NCI-H146 treated with DMSO at 0.1 percent for 48 hours (cell line): ENCODE measurements at regions not wholly inside any gene's neighbourhood (a gene's known extent, or its start where the extent isn't known, plus 50 kb on each side); places are given as distances from the start of the nearest gene placed in this dataset.
"Not testable (repeated sequence)": the region's sequence is repeated elsewhere in the genome, so short reads cannot be mapped to it uniquely, and the experiment has no call there.

Experiments used
- DNase-seq: peaks from one replicate; lab custom pipeline; 2025; ENCODE audit not compliant: unreplicated experiment; lab: John Stamatoyannopoulos, UW

GRCh38 chr4:65007841-65008439, 598.7 kb upstream of the TECRL start:
- DNase-seq = no peak

GRCh38 chr4:64975177-64975576, 565.9 kb upstream of the TECRL start:
- DNase-seq = no peak

- DNase-seq = no peak
Measured at GRCh38 chr4:64969081-64969480, 559.8 kb upstream of the TECRL start.

- no peak for DNase-seq
Measured at GRCh38 chr4:64967286-64967685, 558.0 kb upstream of the TECRL start.

DNA sequence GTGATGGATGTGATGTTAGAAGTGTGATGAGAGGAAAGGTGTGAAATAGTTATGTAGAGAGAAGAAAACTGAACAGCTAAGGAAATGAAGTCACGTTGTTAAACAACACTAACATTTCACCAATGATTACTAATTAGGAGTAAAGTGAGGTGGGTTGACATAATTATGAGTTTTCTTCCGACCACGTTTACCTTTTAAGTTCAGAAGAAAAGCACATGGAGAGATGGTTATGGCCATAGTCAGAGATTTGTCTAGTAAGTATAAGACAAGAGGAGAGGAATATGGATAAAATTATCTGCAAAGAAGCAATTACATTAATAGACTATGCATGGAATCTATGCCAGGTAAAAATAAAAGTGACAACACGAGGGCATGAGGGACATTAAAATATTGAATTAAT, 551.3 kb upstream of the TECRL start:
- DNase-seq = no peak

GRCh38 chr4:64940698-64941097, 531.4 kb upstream of the TECRL start:
- DNase-seq = no peak

DNA sequence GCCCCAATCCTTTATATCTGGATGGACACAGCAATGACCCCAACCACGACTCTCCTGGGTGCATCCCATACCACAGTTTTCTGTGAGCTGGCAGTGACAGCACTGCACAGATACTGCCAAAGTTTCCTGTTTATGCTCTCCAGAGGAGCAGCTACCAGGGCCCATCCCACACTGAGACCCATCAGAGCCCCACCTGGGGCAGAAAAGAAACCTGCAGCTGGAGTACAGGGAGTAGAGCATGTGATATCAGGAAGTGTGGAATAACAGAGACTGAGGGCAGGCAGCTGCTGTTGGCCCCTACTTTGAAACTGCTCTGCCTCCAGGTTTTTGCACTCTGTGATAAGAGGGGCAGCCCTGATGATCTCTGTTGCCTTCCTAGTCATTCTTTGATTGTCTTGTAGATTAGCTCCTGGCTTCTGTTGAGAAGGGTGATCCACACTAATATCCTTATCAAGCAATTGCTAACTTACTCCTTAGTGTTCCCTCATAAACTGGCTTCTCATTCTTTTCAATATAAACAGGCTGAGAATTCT, 526.3 kb upstream of the TECRL start:
- no peak for DNase-seq

DNA sequence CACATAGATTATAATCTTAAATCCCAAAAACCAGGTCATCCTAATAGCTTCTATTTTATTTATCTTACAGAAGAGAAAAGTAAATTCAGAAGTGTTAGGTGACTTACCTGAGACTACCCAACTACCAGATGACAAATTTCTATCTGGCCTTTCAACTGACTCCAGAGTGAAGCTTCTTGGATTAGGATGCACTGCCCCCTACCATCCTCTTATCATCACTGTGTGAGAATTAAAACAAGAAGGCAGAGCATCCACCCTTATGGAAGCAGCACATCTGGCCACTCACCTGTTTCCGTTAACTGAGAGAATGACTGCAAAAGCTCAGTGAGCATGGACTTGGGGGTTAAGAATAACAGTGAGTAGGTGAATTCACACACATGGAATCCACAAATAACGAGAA, 502.6 kb upstream of the TECRL start:
- no peak for DNase-seq

- no peak for DNase-seq
Measured at GRCh38 chr4:64903986-64904385, 494.7 kb upstream of the TECRL start.

- no peak for DNase-seq
Measured at GRCh38 chr4:64899563-64899962, 490.3 kb upstream of the TECRL start.

DNA sequence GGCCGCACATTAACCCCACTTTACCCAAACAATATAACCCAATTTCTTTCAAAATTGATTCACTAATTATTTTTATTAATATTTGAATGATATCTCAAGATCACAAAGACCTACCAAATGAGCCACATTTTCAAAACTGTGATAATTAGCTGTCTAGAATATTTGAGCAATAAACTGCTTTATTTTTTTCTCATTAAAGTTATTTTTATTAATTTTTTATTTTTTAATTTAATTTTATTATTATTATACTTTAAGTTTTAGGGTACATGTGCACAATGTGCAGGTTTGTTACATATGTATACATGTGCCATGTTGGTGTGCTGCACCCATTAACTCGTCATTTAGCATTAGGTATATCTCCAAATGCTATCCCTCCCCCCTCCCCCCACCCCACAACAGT, 489.8 kb upstream of the TECRL start:
- not testable (repeated sequence) for DNase-seq

DNA sequence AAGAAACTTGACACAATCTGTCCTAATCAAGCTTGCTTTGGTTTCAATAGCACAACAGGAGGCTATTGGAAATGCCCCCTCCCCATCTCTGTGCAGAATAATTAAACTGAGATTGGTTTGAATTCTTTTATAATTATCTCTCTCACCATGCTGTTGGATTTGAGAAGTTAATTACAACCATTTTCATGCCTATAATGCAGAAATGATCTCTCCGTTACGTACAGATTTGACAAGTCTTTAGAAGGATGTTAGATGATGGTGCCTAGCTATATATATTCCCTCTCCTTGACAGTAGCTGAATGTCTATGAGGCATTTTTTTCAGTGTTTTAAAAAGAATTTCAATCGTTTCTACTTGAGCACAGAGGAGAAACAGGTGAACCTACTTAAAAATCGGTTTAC, 488.4 kb upstream of the TECRL start:
- DNase-seq = no peak

DNA sequence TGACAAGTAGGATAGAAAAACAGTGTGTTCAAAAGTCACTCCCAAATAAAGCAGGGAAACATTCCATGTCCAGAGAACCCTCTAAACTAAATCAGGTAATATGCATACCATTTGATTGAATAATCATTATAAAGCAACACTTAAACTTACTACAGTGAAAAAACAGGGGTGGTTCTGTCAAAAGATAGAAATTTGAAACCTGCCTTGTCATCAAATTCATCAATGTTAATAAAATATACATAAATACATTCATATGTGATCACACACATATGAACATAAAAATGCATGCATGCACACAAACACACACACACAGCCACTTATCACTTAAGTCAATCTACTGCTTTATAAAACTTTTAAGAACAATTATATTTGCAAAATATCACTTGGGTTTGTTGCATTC, 485.8 kb upstream of the TECRL start:
- no peak for DNase-seq

DNA sequence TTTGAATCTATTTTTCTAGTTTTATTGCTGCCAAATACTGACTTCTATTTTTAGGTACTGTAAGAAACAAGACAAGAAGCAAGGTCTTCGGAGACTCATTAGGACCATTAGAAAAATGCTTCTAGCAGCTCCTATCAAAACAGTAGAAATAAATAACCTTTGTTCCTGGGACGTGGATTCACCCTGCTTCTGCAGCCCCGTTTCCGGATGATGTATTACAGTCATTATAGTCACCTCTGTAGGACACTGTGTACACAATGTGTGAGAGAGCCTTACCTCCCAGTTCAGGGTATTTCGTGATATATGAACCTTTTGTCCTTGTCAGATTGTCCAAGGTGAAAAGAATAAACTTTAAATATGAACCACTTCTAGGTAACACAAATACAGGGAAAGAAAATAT, 484.0 kb upstream of the TECRL start:
- no peak for DNase-seq

- no peak for DNase-seq
Measured at GRCh38 chr4:64889906-64890610, 480.8 kb upstream of the TECRL start.

DNA sequence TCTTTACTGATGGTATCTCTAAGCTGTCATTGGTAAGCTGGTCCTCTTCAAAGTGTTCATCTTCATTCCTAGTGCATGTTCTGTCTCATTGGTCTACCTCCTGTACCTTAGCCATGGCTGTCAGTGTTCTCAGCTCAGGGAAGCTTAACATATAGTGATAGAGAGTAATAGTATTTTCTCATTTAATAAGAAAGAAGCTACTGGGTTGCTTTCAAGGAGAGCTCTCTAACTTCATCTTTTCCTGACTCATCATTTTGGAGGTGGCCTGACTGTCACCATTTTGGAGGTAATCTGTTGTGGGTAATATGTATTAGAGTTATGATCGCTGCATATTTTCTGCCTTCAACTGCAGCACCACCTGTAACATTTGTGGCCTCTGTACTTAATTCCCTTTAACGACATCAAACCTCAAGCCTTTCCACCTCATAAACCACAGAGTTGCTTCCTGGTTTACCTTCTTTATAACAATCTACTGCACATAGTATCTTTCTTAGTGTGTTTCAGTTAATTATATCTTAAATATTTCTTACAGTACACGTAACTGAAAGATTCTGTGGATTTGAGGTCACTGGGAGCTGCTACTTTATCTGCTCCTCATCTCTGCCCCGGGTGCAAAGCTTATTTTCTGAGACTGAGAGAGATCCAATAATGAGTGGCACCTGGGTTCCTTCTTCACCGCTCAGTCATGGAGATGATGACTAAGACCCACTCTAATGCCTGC, 474.0 kb upstream of the TECRL start:
- DNase-seq = no peak

DNA sequence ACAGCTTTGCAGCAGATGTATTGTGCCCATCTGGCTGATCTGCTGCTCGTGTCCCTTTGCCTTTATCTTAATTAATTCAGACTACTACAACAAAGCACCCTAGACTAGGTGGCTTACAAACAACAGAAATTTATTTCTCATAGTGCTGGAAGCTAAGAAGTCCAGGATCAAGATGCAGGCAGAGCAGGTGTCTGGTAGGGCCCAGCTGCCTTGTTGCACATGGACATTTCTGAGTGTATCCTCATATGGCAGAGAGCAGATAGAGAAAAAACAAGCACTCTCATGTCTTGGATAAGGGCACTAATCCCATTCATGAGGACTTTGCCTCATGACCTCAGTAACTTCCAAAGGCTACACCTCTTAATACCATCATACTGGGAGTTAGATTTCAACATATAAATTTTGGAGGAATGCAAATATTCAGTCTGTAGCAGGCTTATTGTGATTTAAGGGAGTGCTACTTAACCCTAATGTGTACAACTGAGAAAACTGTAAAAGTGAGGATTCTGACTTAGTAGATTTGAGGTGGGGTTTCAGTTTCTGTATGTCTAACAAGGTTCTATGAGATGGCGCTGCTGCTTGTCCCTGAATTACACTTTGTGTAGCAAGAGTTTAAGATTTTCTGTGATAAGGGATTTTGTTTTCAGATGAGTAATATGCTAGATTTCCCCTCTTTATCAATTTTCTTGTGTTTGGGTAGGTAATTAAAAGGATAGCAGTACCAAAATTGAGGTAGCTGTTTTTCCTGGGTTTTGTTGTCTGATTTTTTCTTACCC, 473.2 kb upstream of the TECRL start:
- DNase-seq = no peak

DNA sequence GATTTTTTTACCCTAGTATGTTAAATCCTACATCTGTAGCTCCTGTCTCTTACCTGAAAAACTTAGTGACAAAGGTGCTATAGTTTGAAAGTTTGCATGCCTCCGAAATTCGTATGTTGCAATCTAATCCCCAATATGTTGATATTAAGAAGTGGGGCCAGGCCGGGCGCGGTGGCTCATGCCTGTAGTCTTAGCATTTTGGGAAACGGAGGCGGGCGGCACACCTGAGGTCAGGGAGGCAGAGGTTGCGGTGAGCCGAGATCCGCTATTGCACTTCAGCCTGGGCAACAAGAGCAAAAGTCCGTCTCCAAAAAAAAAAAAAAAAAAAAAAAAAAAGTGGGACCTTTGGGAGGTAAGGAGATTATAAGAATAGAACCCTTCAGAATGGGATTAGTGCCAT, 471.3 kb upstream of the TECRL start:
- no peak for DNase-seq

DNA sequence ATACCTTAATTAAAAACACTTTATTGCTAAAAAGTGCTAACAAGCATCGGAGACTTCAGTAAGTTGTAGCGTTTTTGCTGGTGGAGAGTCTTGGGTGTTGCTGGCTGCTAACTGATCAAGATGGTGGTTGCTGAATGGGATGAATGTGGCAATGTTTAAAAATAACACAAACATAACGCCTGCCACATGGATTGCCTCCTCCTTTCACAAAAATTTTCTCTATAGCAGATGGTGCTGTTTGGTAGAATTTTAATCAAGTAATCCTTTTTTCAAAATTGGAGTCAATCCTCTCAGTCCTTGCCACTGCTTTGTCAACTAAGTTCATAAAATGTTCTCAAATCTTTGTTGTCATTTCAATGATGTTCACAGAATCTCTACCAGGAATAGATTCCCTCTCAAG, 466.8 kb upstream of the TECRL start:
- no peak for DNase-seq

- no peak for DNase-seq
Measured at GRCh38 chr4:64870558-64870957, 461.3 kb upstream of the TECRL start.

DNA sequence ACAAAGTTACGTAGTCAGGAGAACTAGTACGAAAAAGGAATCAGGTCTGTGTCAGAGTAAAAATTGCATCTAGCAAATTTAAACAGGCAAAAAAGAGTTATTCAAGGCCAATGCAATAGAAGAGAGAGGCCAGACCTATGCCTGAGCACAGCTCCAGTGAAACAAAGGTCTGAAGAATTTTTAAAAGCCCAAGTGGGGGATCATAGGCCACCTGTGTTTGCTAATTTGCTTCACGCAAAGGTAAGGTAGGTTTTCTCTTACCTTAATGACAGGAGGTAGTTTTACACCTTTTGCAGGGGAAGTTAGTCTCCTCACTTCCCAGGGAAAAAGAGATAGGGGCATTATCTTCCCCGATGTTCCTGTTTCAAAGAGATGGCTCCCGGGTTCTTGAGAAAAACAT, 448.6 kb upstream of the TECRL start:
- no peak for DNase-seq
